ENCODE measurements at regions not wholly inside any gene's neighbourhood (a gene's known extent, or its start where the extent isn't known, plus 50 kb on each side); places are given as distances from the start of the nearest gene placed in this dataset.

- CTCF ChIA-PET = no interaction called here
- POLR2A ChIA-PET (ENCODE audit: low non-redundant PET) = no interaction called here
- no TSS peak for BruUV-seq (replicated peaks)
- TF ChIP-seq EZH2 (IDR thresholded peaks at IDR 0.05; ENCODE audit: borderline replicate concordance, low read depth, low read length, poor library complexity, severe bottlenecking) = no peak
- TF ChIP-seq CTCF (conservative IDR thresholded peaks at IDR 0.05; ENCODE audit: low read depth, low read length) = no peak
- Histone ChIP-seq H3K4me3 (ENCODE audit: low read depth, low read length, poor library complexity, severe bottlenecking) (no peak overlapping the region), H3K4me1 (ENCODE audit: insufficient read depth, low read length, poor library complexity, severe bottlenecking) (no peaks in the 10 kb centered on the region), H3K27ac (ENCODE audit: low read depth, low read length, poor library complexity, severe bottlenecking) (no peak overlapping the region), H3K36me3 (ENCODE audit: insufficient read depth, low read length, poor library complexity, severe bottlenecking) (no peaks in the 10 kb centered on the region), H3K9me3 (ENCODE audit: low read depth, low read length, poor library complexity, severe bottlenecking) (no peaks in the 10 kb centered on the region), H3K27me3 (replicated peaks; ENCODE audit: insufficient read depth, low read depth, low read length, poor library complexity) (peaks cover 14% of the 10 kb centered on the region)
- intact Hi-C loops (cut with micrococcal nuclease; ENCODE audit: unreplicated experiment) = no loop called here
- no peak for DNase-seq (ENCODE audit: low spot score)
Observed at GRCh38 chr15:72838311-72838731, 54.8 kb upstream of the ADPGK start.

- BruUV-seq (replicated peaks) = no TSS peak
- Histone ChIP-seq H3K4me3 (ENCODE audit: low read depth, low read length, poor library complexity, severe bottlenecking) (no peak overlapping the region), H3K4me1 (ENCODE audit: insufficient read depth, low read length, poor library complexity, severe bottlenecking) (no peaks in the 10 kb centered on the region), H3K36me3 (ENCODE audit: insufficient read depth, low read length, poor library complexity, severe bottlenecking) (no peaks in the 10 kb centered on the region), H3K9me3 (ENCODE audit: low read depth, low read length, poor library complexity, severe bottlenecking) (no peaks in the 10 kb centered on the region), H3K27ac (ENCODE audit: low read depth, low read length, poor library complexity, severe bottlenecking) (no peak overlapping the region), H3K27me3 (replicated peaks; ENCODE audit: insufficient read depth, low read depth, low read length, poor library complexity) (peaks cover 12% of the 10 kb centered on the region)
- intact Hi-C loops (cut with micrococcal nuclease; ENCODE audit: unreplicated experiment) = no loop called here
- TF ChIP-seq EZH2 (IDR thresholded peaks at IDR 0.05; ENCODE audit: borderline replicate concordance, low read depth, low read length, poor library complexity, severe bottlenecking) = no peak
- no peak for TF ChIP-seq CTCF (conservative IDR thresholded peaks at IDR 0.05; ENCODE audit: low read depth, low read length)
- POLR2A ChIA-PET (ENCODE audit: low non-redundant PET) = no interaction called here
- CTCF ChIA-PET = no interaction called here
- DNase-seq (ENCODE audit: low spot score) = no peak
Observed at GRCh38 chr15:72836676-72837330, 53.2 kb upstream of the ADPGK start.

GRCh38 chr15:72835294-72835890 lies 51.8 kb upstream of the ADPGK start:
- no peaks in the 10 kb centered on the region for H3K36me3 ChIP-seq (ENCODE audit: insufficient read depth, low read length, poor library complexity, severe bottlenecking)
- no TSS peak for BruUV-seq (replicated peaks)
- no peak overlapping the region for H3K4me3 ChIP-seq (ENCODE audit: low read depth, low read length, poor library complexity, severe bottlenecking)
- intact Hi-C loops (cut with micrococcal nuclease; ENCODE audit: unreplicated experiment) = no loop called here
- peak; percentile 46 for DNase-seq (ENCODE audit: low spot score)
- CTCF ChIA-PET = no interaction called here
- H3K27ac ChIP-seq (ENCODE audit: low read depth, low read length, poor library complexity, severe bottlenecking) = no peak overlapping the region
- H3K9me3 ChIP-seq (ENCODE audit: low read depth, low read length, poor library complexity, severe bottlenecking) = no peaks in the 10 kb centered on the region
- H3K4me1 ChIP-seq (ENCODE audit: insufficient read depth, low read length, poor library complexity, severe bottlenecking) = no peaks in the 10 kb centered on the region
- POLR2A ChIA-PET (ENCODE audit: low non-redundant PET) = no interaction called here
- TF ChIP-seq CTCF (conservative IDR thresholded peaks at IDR 0.05; ENCODE audit: low read depth, low read length) = peak; percentile 60
- TF ChIP-seq EZH2 (IDR thresholded peaks at IDR 0.05; ENCODE audit: borderline replicate concordance, low read depth, low read length, poor library complexity, severe bottlenecking) = no peak
- H3K27me3 ChIP-seq (replicated peaks; ENCODE audit: insufficient read depth, low read depth, low read length, poor library complexity) = peaks cover 17% of the 10 kb centered on the region
